DMS153 treated with DMSO at 0.1 percent for 48 hours (cell line): ENCODE measurements at regions not wholly inside any gene's neighbourhood (a gene's known extent, or its start where the extent isn't known, plus 50 kb on each side); places are given as distances from the start of the nearest gene placed in this dataset.

Source experiments
- DNase-seq: peaks from one replicate; lab custom pipeline; 2025; ENCODE audit not compliant: unreplicated experiment; lab: John Stamatoyannopoulos, UW

GRCh38 chrX:87727620-87728019 lies 210.0 kb downstream of the KLHL4 start:
- DNase-seq, result no peak

GRCh38 chrX:87728024-87728423 lies 210.4 kb downstream of the KLHL4 start:
- no peak for DNase-seq

- no peak for DNase-seq
Observed at GRCh38 chrX:87728459-87728858, 210.9 kb downstream of the KLHL4 start.

GRCh38 chrX:87732133-87732532 lies 214.5 kb downstream of the KLHL4 start:
- DNase-seq, result no peak

- DNase-seq, result no peak
Observed at GRCh38 chrX:87736576-87736975, 219.0 kb downstream of the KLHL4 start.

GRCh38 chrX:87744391-87744790 lies 226.8 kb downstream of the KLHL4 start:
- no peak for DNase-seq

GRCh38 chrX:87755493-87755892 lies 237.9 kb downstream of the KLHL4 start:
- no peak for DNase-seq

GRCh38 chrX:87788976-87789375 lies 271.4 kb downstream of the KLHL4 start:
- no peak for DNase-seq

GRCh38 chrX:87798039-87798438 lies 280.4 kb downstream of the KLHL4 start:
- DNase-seq, result no peak

- no peak for DNase-seq
Observed at GRCh38 chrX:87805829-87806490, 288.4 kb downstream of the KLHL4 start.

GRCh38 chrX:87808576-87809243 lies 291.1 kb downstream of the KLHL4 start:
- DNase-seq, result no peak

- no peak for DNase-seq
Observed at GRCh38 chrX:87813566-87813965, 296.0 kb downstream of the KLHL4 start.

- no peak for DNase-seq
Observed at GRCh38 chrX:87846956-87847355, 329.4 kb downstream of the KLHL4 start.

- DNase-seq, result no peak
Observed at GRCh38 chrX:87873347-87873941, 355.8 kb downstream of the KLHL4 start.

GRCh38 chrX:87874043-87874442 lies 356.4 kb downstream of the KLHL4 start:
- no peak for DNase-seq

- DNase-seq, result no peak
Observed at GRCh38 chrX:87878926-87879325, 361.3 kb downstream of the KLHL4 start.

- no peak for DNase-seq
Observed at GRCh38 chrX:87890437-87890836, 372.8 kb downstream of the KLHL4 start.

- no peak for DNase-seq
Observed at GRCh38 chrX:87895421-87895820, 377.8 kb downstream of the KLHL4 start.

- no peak for DNase-seq
Observed at GRCh38 chrX:87896057-87896456, 378.5 kb downstream of the KLHL4 start.

GRCh38 chrX:87900320-87900908 lies 382.8 kb downstream of the KLHL4 start:
- no peak for DNase-seq

GRCh38 chrX:87901060-87901459 lies 383.5 kb downstream of the KLHL4 start:
- DNase-seq, result no peak

GRCh38 chrX:87914726-87915125 lies 397.1 kb downstream of the KLHL4 start:
- DNase-seq, result no peak
